ENCODE measurements at regions not wholly inside any gene's neighbourhood (a gene's known extent, or its start where the extent isn't known, plus 50 kb on each side); places are given as distances from the start of the nearest gene placed in this dataset.

DNA sequence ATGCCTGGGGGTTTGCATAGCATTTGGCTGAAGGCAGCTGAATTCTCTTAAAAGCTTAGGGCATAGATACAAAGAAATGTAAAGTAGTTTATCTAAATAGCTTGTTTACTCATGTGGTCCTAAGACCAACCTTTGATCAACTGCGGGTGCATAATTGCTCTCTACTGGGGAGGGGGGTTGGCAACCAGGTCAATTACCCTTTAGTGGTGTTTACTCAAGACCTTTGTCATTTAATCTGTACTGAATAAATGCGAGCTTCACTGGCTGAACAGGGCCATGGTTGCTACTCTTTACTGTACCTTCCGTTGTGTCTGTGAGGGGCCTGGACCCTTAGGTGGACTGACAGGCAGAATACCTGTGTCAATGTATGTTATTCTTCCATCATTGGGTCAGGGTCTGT, 102.7 kb upstream of the FAM9C start:
- TF ChIP-seq, protein P1, sequence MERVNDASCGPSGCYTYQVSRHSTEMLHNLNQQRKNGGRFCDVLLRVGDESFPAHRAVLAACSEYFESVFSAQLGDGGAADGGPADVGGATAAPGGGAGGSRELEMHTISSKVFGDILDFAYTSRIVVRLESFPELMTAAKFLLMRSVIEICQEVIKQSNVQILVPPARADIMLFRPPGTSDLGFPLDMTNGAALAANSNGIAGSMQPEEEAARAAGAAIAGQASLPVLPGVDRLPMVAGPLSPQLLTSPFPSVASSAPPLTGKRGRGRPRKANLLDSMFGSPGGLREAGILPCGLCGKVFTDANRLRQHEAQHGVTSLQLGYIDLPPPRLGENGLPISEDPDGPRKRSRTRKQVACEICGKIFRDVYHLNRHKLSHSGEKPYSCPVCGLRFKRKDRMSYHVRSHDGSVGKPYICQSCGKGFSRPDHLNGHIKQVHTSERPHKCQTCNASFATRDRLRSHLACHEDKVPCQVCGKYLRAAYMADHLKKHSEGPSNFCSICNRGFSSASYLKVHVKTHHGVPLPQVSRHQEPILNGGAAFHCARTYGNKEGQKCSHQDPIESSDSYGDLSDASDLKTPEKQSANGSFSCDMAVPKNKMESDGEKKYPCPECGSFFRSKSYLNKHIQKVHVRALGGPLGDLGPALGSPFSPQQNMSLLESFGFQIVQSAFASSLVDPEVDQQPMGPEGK (tag by site-specific recombination; IDR thresholded peaks at IDR 0.05), result no peak
- TF ChIP-seq, protein P2, sequence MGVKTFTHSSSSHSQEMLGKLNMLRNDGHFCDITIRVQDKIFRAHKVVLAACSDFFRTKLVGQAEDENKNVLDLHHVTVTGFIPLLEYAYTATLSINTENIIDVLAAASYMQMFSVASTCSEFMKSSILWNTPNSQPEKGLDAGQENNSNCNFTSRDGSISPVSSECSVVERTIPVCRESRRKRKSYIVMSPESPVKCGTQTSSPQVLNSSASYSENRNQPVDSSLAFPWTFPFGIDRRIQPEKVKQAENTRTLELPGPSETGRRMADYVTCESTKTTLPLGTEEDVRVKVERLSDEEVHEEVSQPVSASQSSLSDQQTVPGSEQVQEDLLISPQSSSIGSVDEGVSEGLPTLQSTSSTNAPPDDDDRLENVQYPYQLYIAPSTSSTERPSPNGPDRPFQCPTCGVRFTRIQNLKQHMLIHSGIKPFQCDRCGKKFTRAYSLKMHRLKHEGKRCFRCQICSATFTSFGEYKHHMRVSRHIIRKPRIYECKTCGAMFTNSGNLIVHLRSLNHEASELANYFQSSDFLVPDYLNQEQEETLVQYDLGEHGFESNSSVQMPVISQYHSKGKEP (tag by site-specific recombination; IDR thresholded peaks at IDR 0.05), result no peak
- no peak for TF ChIP-seq ZNF202 (tag by site-specific recombination; IDR thresholded peaks at IDR 0.05; ENCODE audit: borderline replicate concordance)
- TF ChIP-seq ZBTB21 (tag by site-specific recombination; IDR thresholded peaks at IDR 0.05), result no peak
- no peak for TF ChIP-seq BCL11A (tag by site-specific recombination; IDR thresholded peaks at IDR 0.05; ENCODE audit: low read depth)
- TF ChIP-seq, protein P3, sequence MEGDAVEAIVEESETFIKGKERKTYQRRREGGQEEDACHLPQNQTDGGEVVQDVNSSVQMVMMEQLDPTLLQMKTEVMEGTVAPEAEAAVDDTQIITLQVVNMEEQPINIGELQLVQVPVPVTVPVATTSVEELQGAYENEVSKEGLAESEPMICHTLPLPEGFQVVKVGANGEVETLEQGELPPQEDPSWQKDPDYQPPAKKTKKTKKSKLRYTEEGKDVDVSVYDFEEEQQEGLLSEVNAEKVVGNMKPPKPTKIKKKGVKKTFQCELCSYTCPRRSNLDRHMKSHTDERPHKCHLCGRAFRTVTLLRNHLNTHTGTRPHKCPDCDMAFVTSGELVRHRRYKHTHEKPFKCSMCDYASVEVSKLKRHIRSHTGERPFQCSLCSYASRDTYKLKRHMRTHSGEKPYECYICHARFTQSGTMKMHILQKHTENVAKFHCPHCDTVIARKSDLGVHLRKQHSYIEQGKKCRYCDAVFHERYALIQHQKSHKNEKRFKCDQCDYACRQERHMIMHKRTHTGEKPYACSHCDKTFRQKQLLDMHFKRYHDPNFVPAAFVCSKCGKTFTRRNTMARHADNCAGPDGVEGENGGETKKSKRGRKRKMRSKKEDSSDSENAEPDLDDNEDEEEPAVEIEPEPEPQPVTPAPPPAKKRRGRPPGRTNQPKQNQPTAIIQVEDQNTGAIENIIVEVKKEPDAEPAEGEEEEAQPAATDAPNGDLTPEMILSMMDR (tag by site-specific recombination; IDR thresholded peaks at IDR 0.05), result no peak
- TF ChIP-seq GLI4 (tag by site-specific recombination; IDR thresholded peaks at IDR 0.05), result no peak
- TF ChIP-seq ZNF155 (tag by site-specific recombination; IDR thresholded peaks at IDR 0.05), result no peak
- no peak for TF ChIP-seq ZNF501 (tag by site-specific recombination; IDR thresholded peaks at IDR 0.05)
- no peak for TF ChIP-seq KLF9 (tag by site-specific recombination; IDR thresholded peaks at IDR 0.05; ENCODE audit: low read depth)
- TF ChIP-seq ZNF837 (tag by site-specific recombination; IDR thresholded peaks at IDR 0.05), result no peak
